IMR-90 (cell line): ENCODE measurements at regions not wholly inside any gene's neighbourhood (a gene's known extent, or its start where the extent isn't known, plus 50 kb on each side); places are given as distances from the start of the nearest gene placed in this dataset.

Source experiments
- ATAC-seq: fragments of 200-7000 bp; cut with Tn5 transposase; 2 replicates; pipeline ENCODE4 v1.9.1; 2020; ENCODE audit warnings: low read depth, mild to moderate bottlenecking, moderate library complexity
- BruUV-seq: library from RNA; stranded (reverse); fragments of 400-500 nt; replicated peaks from 2 replicates; lab custom pipeline; 2021; lab: Mats Ljungman, UMichigan
- CTCF ChIA-PET: fragments of 300-600 bp; formaldehyde crosslinking; extraction: SDS; loops from one replicate; lab custom pipeline; 2021; ENCODE audit warnings: antibody characterized with exemption; lab: Yijun Ruan, JAX
- POLR2A ChIA-PET: fragments of 300-600 bp; sonication (Branson Sonifier 250); formaldehyde crosslinking; loops from one replicate; lab custom pipeline; 2022; ENCODE audit warnings: antibody characterized with exemption; ENCODE audit not compliant: unreplicated experiment; lab: Charles Lee
- DNase-seq: peaks from one replicate; pipeline ENCODE4 v3.0.0; 2013
- H2AFZ ChIP-seq: replicated peaks from 2 replicates; pipeline ENCODE3; 2013; ENCODE audit warnings: low read length, mild to moderate bottlenecking; ENCODE audit not compliant: poor library complexity
- H2AK5ac ChIP-seq: 2 replicates; pipeline ENCODE4 v1.6.1; 2013; ENCODE audit warnings: low read depth, low read length, inconsistent platforms
- H2AK9ac ChIP-seq: replicated peaks from 2 replicates; pipeline ENCODE3; 2013; ENCODE audit warnings: mild to moderate bottlenecking, low read depth, low read length, moderate library complexity; ENCODE audit not compliant: poor library complexity
- H2BK120ac ChIP-seq: 2 replicates; pipeline ENCODE4 v1.6.1; 2013; ENCODE audit warnings: low read depth, low read length, inconsistent platforms
- H2BK15ac ChIP-seq: 3 replicates; pipeline ENCODE4 v1.6.1; 2013; ENCODE audit warnings: low read depth, low read length, inconsistent platforms
- H2BK20ac ChIP-seq: 2 replicates; pipeline ENCODE4 v1.6.1; 2013; ENCODE audit warnings: low read depth, mild to moderate bottlenecking, inconsistent platforms, low read length, moderate library complexity
- H2BK5ac ChIP-seq: 2 replicates; pipeline ENCODE4 v1.6.1; 2013; ENCODE audit warnings: mild to moderate bottlenecking, low read depth, low read length, inconsistent platforms; ENCODE audit not compliant: poor library complexity, severe bottlenecking
- H3K14ac ChIP-seq: replicated peaks from 2 replicates; pipeline ENCODE4 v1.6.1; 2013; ENCODE audit warnings: low read depth, low read length, inconsistent platforms
- H3K18ac ChIP-seq: 2 replicates; pipeline ENCODE4 v1.6.1; 2013; ENCODE audit warnings: low read depth, low read length, control low read depth
- H3K23ac ChIP-seq: 2 replicates; pipeline ENCODE4 v1.6.1; 2013; ENCODE audit warnings: low read depth, low read length, inconsistent platforms
- H3K27ac ChIP-seq: 2 replicates; pipeline ENCODE4 v1.5.1; 2013; ENCODE audit warnings: mild to moderate bottlenecking, control low read depth, low read length; ENCODE audit not compliant: insufficient read depth
- H3K27me3 ChIP-seq: 2 replicates; pipeline ENCODE4 v1.6.1; 2013; ENCODE audit warnings: low read length; ENCODE audit not compliant: control insufficient read depth, insufficient read depth
- H3K36me3 ChIP-seq: 2 replicates; pipeline ENCODE4 v1.6.1; 2013; ENCODE audit warnings: low read length, mixed read lengths; ENCODE audit not compliant: control insufficient read depth, insufficient read depth
- H3K4ac ChIP-seq: 2 replicates; pipeline ENCODE4 v1.6.1; 2013; ENCODE audit warnings: low read depth, low read length, inconsistent platforms
- H3K4me1 ChIP-seq: 2 replicates; pipeline ENCODE4 v1.6.1; 2013; ENCODE audit warnings: low read length, mixed read lengths; ENCODE audit not compliant: control insufficient read depth, insufficient read depth
- H3K4me2 ChIP-seq: 2 replicates; pipeline ENCODE4 v1.6.1; 2013; ENCODE audit warnings: low read depth, mild to moderate bottlenecking, control low read depth, low read length, moderate library complexity
- H3K4me3 ChIP-seq: 2 replicates; pipeline ENCODE4 v1.5.1; 2013; ENCODE audit warnings: low read depth, mild to moderate bottlenecking, control low read depth, low read length, moderate library complexity; ENCODE audit not compliant: insufficient read depth
- H3K56ac ChIP-seq: 2 replicates; pipeline ENCODE4 v1.6.1; 2013; ENCODE audit warnings: low read length, inconsistent platforms; ENCODE audit not compliant: insufficient read depth; ENCODE audit errors: extremely low read depth
- H3K79me1 ChIP-seq, 2 experiments: 2 replicates each; pipeline ENCODE4 v1.6.1; 2013; ENCODE audit warnings: low read length in 2 of 2, inconsistent platforms in 1 of 2, low read depth in 1 of 2
- H3K9ac ChIP-seq: 2 replicates; pipeline ENCODE4 v1.6.1; 2013; ENCODE audit warnings: low read depth, low read length, control low read depth
- H3K9me1 ChIP-seq: 2 replicates; pipeline ENCODE4 v1.6.1; 2013; ENCODE audit warnings: low read length, inconsistent platforms; ENCODE audit not compliant: insufficient read depth
- H3K9me3 ChIP-seq: 2 replicates; pipeline ENCODE4 v1.6.1; 2013; ENCODE audit warnings: low read length; ENCODE audit not compliant: control insufficient read depth, insufficient read depth
- H4K20me1 ChIP-seq: 2 replicates; pipeline ENCODE4 v1.6.1; 2013; ENCODE audit warnings: low read length, inconsistent platforms; ENCODE audit not compliant: insufficient read depth
- H4K5ac ChIP-seq: 2 replicates; pipeline ENCODE4 v1.6.1; 2013; ENCODE audit warnings: mild to moderate bottlenecking, low read depth, low read length, control low read depth
- H4K8ac ChIP-seq, 2 experiments: 2 replicates each; pipeline ENCODE4 v1.6.1; 2013; ENCODE audit warnings: low read depth in 2 of 2, low read length in 2 of 2, control low read depth in 1 of 2, inconsistent platforms in 1 of 2
- H4K91ac ChIP-seq: 2 replicates; pipeline ENCODE4 v1.6.1; 2013; ENCODE audit warnings: low read depth, low read length, inconsistent platforms; ENCODE audit not compliant: insufficient read depth
- CEBPB ChIP-seq: IDR thresholded peaks from 2 replicates; pipeline ENCODE4 v1.6.1; 2012; ENCODE audit warnings: low read depth, low read length, improper control_type of control experiment
- CHD1 ChIP-seq: IDR thresholded peaks from 2 replicates; pipeline ENCODE4 v1.6.1; 2012; ENCODE audit warnings: low read depth, low read length, improper control_type of control experiment
- ELK1 ChIP-seq: fragments of 150-350 bp; IDR thresholded peaks from 2 replicates; pipeline ENCODE4 v1.6.1; 2016; ENCODE audit warnings: low read depth, mild to moderate bottlenecking, low read length, moderate library complexity, borderline replicate concordance
- FOS ChIP-seq: fragments of 150-350 bp; IDR thresholded peaks from 2 replicates; pipeline ENCODE4 v1.6.1; 2016; ENCODE audit warnings: low read depth, low read length
- MAFK ChIP-seq: IDR thresholded peaks from 2 replicates; pipeline ENCODE4 v1.6.1; 2012; ENCODE audit warnings: low read depth, low read length, improper control_type of control experiment
- NFE2L2 ChIP-seq: fragments of 150-350 bp; IDR thresholded peaks from 2 replicates; pipeline ENCODE4 v1.6.1; 2016; ENCODE audit warnings: low read depth, mild to moderate bottlenecking, low read length
- POLR2A ChIP-seq: IDR thresholded peaks from 2 replicates; pipeline ENCODE4 v1.6.1; 2012; ENCODE audit warnings: mild to moderate bottlenecking, low read depth, low read length
- SMC3 ChIP-seq: fragments of 150-350 bp; IDR thresholded peaks from 2 replicates; pipeline ENCODE4 v1.6.1; 2016; ENCODE audit warnings: low read depth, mild to moderate bottlenecking, antibody characterized with exemption, low read length, moderate library complexity
- WGBS, 2 experiments: methylation state at CpG; one replicate each; pipeline versions ENCODE4 v1.1.5 to v1.1.7; 2013; ENCODE audit warnings: missing lambda C conversion rate in 2 of 2; ENCODE audit not compliant: insufficient read length in 1 of 2; ENCODE audit errors: extremely low coverage in 2 of 2; 5-methylcytosine and 5-hydroxymethylcytosine counted together
- dilution Hi-C: fragments of 300-500 bp; cut with HindIII; formaldehyde crosslinking; loops from one replicate; pipeline ENCODE4 v1.14.3; 2018; ENCODE audit warnings: low sequenced_read_pairs; ENCODE audit not compliant: unreplicated experiment
- in situ Hi-C: fragments of 300-500 bp; cut with MboI; formaldehyde crosslinking; loops from 3 replicates; pipeline ENCODE4 v1.14.3; 2019; ENCODE audit warnings: low sequenced_read_pairs, inconsistent platforms, mixed read lengths
- intact Hi-C: fragments of 100-400 bp; cut with micrococcal nuclease; formaldehyde crosslinking; loops from 2 replicates; pipeline ENCODE4 v1.10.0; 2022

- ATAC-seq (no peak), DNase-seq (no peak)
- Histone ChIP-seq H2BK5ac (no peak overlapping the region), H3K27ac (no peak overlapping the region), H4K8ac (no peak overlapping the region), H3K56ac (no peak overlapping the region), H4K20me1 (no peaks in the 10 kb centered on the region), H3K23ac (no peak overlapping the region), H3K27me3 (no peaks in the 10 kb centered on the region), H3K79me1 (no peaks in the 10 kb centered on the region), H3K4me3 (no peak overlapping the region), H3K4me1 (no peaks in the 10 kb centered on the region), H2AK5ac (no peak overlapping the region), H4K5ac (no peak overlapping the region), H2AK9ac (no peak overlapping the region), H3K4ac (no peak overlapping the region), H2BK120ac (no peak overlapping the region), H4K91ac (no peak overlapping the region), H3K9me1 (no peaks in the 10 kb centered on the region), H3K9ac (no peak overlapping the region), H2BK15ac (no peak overlapping the region), H3K18ac (no peak overlapping the region), H2BK20ac (no peak overlapping the region), H2AFZ (no peak overlapping the region), H3K36me3 (no peaks in the 10 kb centered on the region), H3K4me2 (no peak overlapping the region), H3K14ac (no peak overlapping the region), H3K9me3 (peaks cover 10% of the 10 kb centered on the region)
- intact Hi-C loops: no loop called here
- dilution Hi-C loops: no loop called here
- 40% methylated on average over 1 of the region's 3 CpGs; no CpG with 5 or more reads in 1 of the 2 experiments for whole genome bisulfite sequencing, 2 experiments
- BruUV-seq: no TSS peak
- in situ Hi-C loops: no loop called here
- TF ChIP-seq MAFK (no peak), POLR2A (no peak), NFE2L2 (no peak), FOS (no peak), CHD1 (no peak), SMC3 (no peak), CEBPB (no peak), ELK1 (no peak)
- ChIA-PET POLR2A (no interaction called here), CTCF (no interaction called here)
Measured at GRCh38 chr10:23820792-23821191, 381.9 kb downstream of the OTUD1 start.
